Neutrophil (primary cell): ENCODE measurements at regions not wholly inside any gene's neighbourhood (a gene's known extent, or its start where the extent isn't known, plus 50 kb on each side); places are given as distances from the start of the nearest gene placed in this dataset.

Experiments
- H3K27ac ChIP-seq: fragments of 200-600 bp; sonication (generic); 2 replicates; pipeline ENCODE4 v1.5.1; 2016; ENCODE audit warnings: mild to moderate bottlenecking, moderate library complexity
- H3K27me3 ChIP-seq: fragments of 200-600 bp; sonication (generic); 2 replicates; pipeline ENCODE4 v1.6.0; 2016; ENCODE audit warnings: mild to moderate bottlenecking
- H3K36me3 ChIP-seq: fragments of 200-600 bp; sonication (generic); 2 replicates; pipeline ENCODE4 v1.5.1; 2017
- H3K4me1 ChIP-seq, 2 experiments: fragments of 200-600 bp in 1 of 2; sonication (generic) in 1 of 2; 1 replicate in 1 of 2; 2 replicates in 1 of 2; pipeline versions ENCODE4 v1.5.1 to v1.6.1; 2013 to 2016; ENCODE audit warnings: low read depth in 1 of 2, low read length in 1 of 2, mild to moderate bottlenecking in 1 of 2, moderate library complexity in 1 of 2; ENCODE audit not compliant: control insufficient read depth in 1 of 2, insufficient read depth in 1 of 2
- H3K4me3 ChIP-seq, 2 experiments: fragments of 200-600 bp in 1 of 2; sonication (generic) in 1 of 2; 1 replicate in 1 of 2; 2 replicates in 1 of 2; pipeline ENCODE4 v1.5.1; 2013 to 2016; ENCODE audit warnings: low read depth in 1 of 2, low read length in 1 of 2, mild to moderate bottlenecking in 1 of 2, moderate library complexity in 1 of 2
- H3K9me3 ChIP-seq: fragments of 200-600 bp; sonication (generic); 2 replicates; pipeline ENCODE4 v1.5.1; 2016
- CTCF ChIP-seq: fragments of 200-600 bp; sonication (generic); IDR thresholded peaks from 2 replicates; pipeline ENCODE4 v1.5.1; 2016; ENCODE audit warnings: antibody characterized with exemption

- H3K27me3 ChIP-seq, result no peaks in the 10 kb centered on the region
- peak overlapping the region; percentile 85 for H3K27ac ChIP-seq
- TF ChIP-seq CTCF, result no peak
- H3K4me3 ChIP-seq, result peak overlapping the region; percentile 50 to 66
- no peaks in the 10 kb centered on the region for H3K9me3 ChIP-seq
- H3K4me1 ChIP-seq, result peaks cover 8 to 65% of the 10 kb centered on the region in 2 experiments
- H3K36me3 ChIP-seq, result no peaks in the 10 kb centered on the region
Observed at GRCh38 chr14:99075771-99076375, 196.1 kb downstream of the BCL11B start.

GRCh38 chr14:99077076-99077843, 194.7 kb downstream of the BCL11B start:
- peak overlapping the region; percentile 85 for H3K27ac ChIP-seq
- peaks cover 8 to 58% of the 10 kb centered on the region in 2 experiments for H3K4me1 ChIP-seq
- H3K27me3 ChIP-seq, result no peaks in the 10 kb centered on the region
- no peak overlapping the region for H3K4me3 ChIP-seq
- H3K9me3 ChIP-seq, result no peaks in the 10 kb centered on the region
- no peaks in the 10 kb centered on the region for H3K36me3 ChIP-seq
- TF ChIP-seq CTCF, result no peak

GRCh38 chr14:99077844-99078236, 194.2 kb downstream of the BCL11B start:
- peak overlapping the region; percentile 85 for H3K27ac ChIP-seq
- no peaks in the 10 kb centered on the region for H3K9me3 ChIP-seq
- no peaks in the 10 kb centered on the region for H3K27me3 ChIP-seq
- H3K4me3 ChIP-seq, result no peak overlapping the region
- peaks cover 8 to 52% of the 10 kb centered on the region in 2 experiments for H3K4me1 ChIP-seq
- TF ChIP-seq CTCF, result no peak
- H3K36me3 ChIP-seq, result no peaks in the 10 kb centered on the region

GRCh38 chr14:99078426-99078825, 193.6 kb downstream of the BCL11B start:
- no peaks in the 10 kb centered on the region for H3K27me3 ChIP-seq
- H3K4me1 ChIP-seq, result peaks cover 8 to 47% of the 10 kb centered on the region in 2 experiments
- no peaks in the 10 kb centered on the region for H3K9me3 ChIP-seq
- H3K27ac ChIP-seq, result no peak overlapping the region
- no peak overlapping the region for H3K4me3 ChIP-seq
- no peaks in the 10 kb centered on the region for H3K36me3 ChIP-seq
- no peak for TF ChIP-seq CTCF

- Histone ChIP-seq H3K4me3 (no peak overlapping the region), H3K9me3 (no peaks in the 10 kb centered on the region), H3K27me3 (no peaks in the 10 kb centered on the region), H3K27ac (no peak overlapping the region), H3K4me1 (peaks cover 8 to 39% of the 10 kb centered on the region in 2 experiments), H3K36me3 (no peaks in the 10 kb centered on the region)
- no peak for TF ChIP-seq CTCF
Observed at GRCh38 chr14:99079061-99079727, 192.8 kb downstream of the BCL11B start.
